ENCODE measurements at regions not wholly inside any gene's neighbourhood (a gene's known extent, or its start where the extent isn't known, plus 50 kb on each side); places are given as distances from the start of the nearest gene placed in this dataset.

- no peak for TF ChIP-seq POLR2A (IDR thresholded peaks at IDR 0.05)
- no peaks in the 10 kb centered on the region for H3K4me1 ChIP-seq
- H3K27me3 ChIP-seq, result no peaks in the 10 kb centered on the region
- no peaks in the 10 kb centered on the region for H3K9me3 ChIP-seq
- H3K4me3 ChIP-seq, result no peak overlapping the region
- H3K27ac ChIP-seq, result no peak overlapping the region
- no peak for DNase-seq
- no peaks in the 10 kb centered on the region for H3K36me3 ChIP-seq
- intact Hi-C loops (cut with DNase I; ENCODE audit: low total_unique reads), result no loop called here
These were observed 507.5 kb upstream of the NR2F2 start for GRCh38 chr15:95822961-95823360.

- no peak for DNase-seq
- no peaks in the 10 kb centered on the region for H3K27me3 ChIP-seq
- intact Hi-C loops (cut with DNase I; ENCODE audit: low total_unique reads), result no loop called here
These were observed 505.3 kb upstream of the NR2F2 start for GRCh38 chr15:95825208-95825607.

GRCh38 chr15:95825671-95826411 lies 504.7 kb upstream of the NR2F2 start:
- H3K27me3 ChIP-seq, result no peaks in the 10 kb centered on the region
- H3K9me3 ChIP-seq, result no peaks in the 10 kb centered on the region
- H3K4me1 ChIP-seq, result no peaks in the 10 kb centered on the region
- TF ChIP-seq POLR2A (IDR thresholded peaks at IDR 0.05), result no peak
- TF ChIP-seq, protein P1, sequence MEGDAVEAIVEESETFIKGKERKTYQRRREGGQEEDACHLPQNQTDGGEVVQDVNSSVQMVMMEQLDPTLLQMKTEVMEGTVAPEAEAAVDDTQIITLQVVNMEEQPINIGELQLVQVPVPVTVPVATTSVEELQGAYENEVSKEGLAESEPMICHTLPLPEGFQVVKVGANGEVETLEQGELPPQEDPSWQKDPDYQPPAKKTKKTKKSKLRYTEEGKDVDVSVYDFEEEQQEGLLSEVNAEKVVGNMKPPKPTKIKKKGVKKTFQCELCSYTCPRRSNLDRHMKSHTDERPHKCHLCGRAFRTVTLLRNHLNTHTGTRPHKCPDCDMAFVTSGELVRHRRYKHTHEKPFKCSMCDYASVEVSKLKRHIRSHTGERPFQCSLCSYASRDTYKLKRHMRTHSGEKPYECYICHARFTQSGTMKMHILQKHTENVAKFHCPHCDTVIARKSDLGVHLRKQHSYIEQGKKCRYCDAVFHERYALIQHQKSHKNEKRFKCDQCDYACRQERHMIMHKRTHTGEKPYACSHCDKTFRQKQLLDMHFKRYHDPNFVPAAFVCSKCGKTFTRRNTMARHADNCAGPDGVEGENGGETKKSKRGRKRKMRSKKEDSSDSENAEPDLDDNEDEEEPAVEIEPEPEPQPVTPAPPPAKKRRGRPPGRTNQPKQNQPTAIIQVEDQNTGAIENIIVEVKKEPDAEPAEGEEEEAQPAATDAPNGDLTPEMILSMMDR (IDR thresholded peaks at IDR 0.05), result no peak
- no peak for DNase-seq
- intact Hi-C loops (cut with DNase I; ENCODE audit: low total_unique reads), result no loop called here
- H3K4me3 ChIP-seq, result no peak overlapping the region
- no peak overlapping the region for H3K27ac ChIP-seq
- H3K36me3 ChIP-seq, result no peaks in the 10 kb centered on the region

More at GRCh38 chr15:95825208-95825607, 505.3 kb upstream of the NR2F2 start:
- no peaks in the 10 kb centered on the region for H3K36me3 ChIP-seq
- H3K27ac ChIP-seq, result no peak overlapping the region
- no peak for TF ChIP-seq POLR2A (IDR thresholded peaks at IDR 0.05)
- TF ChIP-seq, protein P1 (IDR thresholded peaks at IDR 0.05), result no peak
- H3K9me3 ChIP-seq, result no peaks in the 10 kb centered on the region
- H3K4me1 ChIP-seq, result no peaks in the 10 kb centered on the region
- H3K4me3 ChIP-seq, result no peak overlapping the region

DNA sequence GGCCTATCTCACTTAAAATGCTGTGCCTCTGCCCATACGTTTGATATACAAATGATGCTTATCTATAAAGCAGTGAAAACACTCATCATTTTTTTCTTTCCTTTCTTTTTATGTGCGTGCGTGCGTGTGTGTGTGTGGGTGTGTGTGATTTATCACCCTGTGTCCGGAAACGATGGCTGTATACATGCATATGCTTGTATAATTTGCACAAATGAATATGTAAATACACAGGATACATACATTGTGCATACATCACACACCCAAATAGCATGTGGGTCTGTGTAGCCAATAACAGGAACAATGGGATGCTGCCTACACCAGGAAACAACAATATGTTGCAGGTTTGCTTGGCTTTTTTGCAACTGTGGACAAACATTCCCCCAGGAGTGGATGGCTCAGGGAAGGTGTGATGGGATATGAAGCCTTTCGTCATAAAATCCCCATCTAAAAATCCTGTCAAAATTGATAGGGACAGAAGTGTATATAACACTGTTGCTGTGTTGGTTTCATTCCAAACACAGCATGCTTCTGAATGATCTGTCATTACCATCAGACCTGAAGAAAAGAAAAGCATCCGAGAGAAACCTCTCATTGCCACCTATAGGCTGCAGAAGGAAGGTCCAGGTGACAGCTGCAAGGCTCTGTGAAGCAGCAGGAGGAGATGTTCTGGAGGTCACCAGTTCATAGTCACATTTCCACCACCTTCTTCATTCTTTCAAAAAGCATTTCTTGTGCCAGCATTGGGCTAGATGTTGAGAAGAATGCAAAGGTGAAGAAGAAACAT lies 503.9 kb upstream of the NR2F2 start:
- DNase-seq, result no peak
- TF ChIP-seq, protein P1 (IDR thresholded peaks at IDR 0.05), result no peak
- TF ChIP-seq POLR2A (IDR thresholded peaks at IDR 0.05), result no peak
- no peaks in the 10 kb centered on the region for H3K9me3 ChIP-seq
- H3K27me3 ChIP-seq, result no peaks in the 10 kb centered on the region
- H3K4me3 ChIP-seq, result no peak overlapping the region
- intact Hi-C loops (cut with DNase I; ENCODE audit: low total_unique reads), result no loop called here
- H3K36me3 ChIP-seq, result no peaks in the 10 kb centered on the region
- H3K4me1 ChIP-seq, result no peaks in the 10 kb centered on the region
- H3K27ac ChIP-seq, result no peak overlapping the region

- intact Hi-C loops (cut with DNase I; ENCODE audit: low total_unique reads), result no loop called here
- Histone ChIP-seq H3K27me3 (no peaks in the 10 kb centered on the region), H3K27ac (no peak overlapping the region), H3K4me3 (no peak overlapping the region), H3K4me1 (no peaks in the 10 kb centered on the region), H3K36me3 (no peaks in the 10 kb centered on the region), H3K9me3 (no peaks in the 10 kb centered on the region)
- no peak for DNase-seq
- TF ChIP-seq, protein P1 (IDR thresholded peaks at IDR 0.05), result no peak
- TF ChIP-seq POLR2A (IDR thresholded peaks at IDR 0.05), result no peak
These were observed 501.4 kb upstream of the NR2F2 start for GRCh38 chr15:95829062-95829461.

Measured in uterus (tissue), 3 donors.